Mesenchymal stem cell (in vitro differentiated cells and primary cell): ENCODE measurements at regions not wholly inside any gene's neighbourhood (a gene's known extent, or its start where the extent isn't known, plus 50 kb on each side); places are given as distances from the start of the nearest gene placed in this dataset.
A peak's percentile ranks its signal among the peaks of the same experiment; 100 is the strongest.

ENCODE experiments used
- DNase-seq: peaks from one replicate; pipeline ENCODE4 v3.0.0-alpha.2; 2013
- H2AFZ ChIP-seq: one replicate; pipeline ENCODE4 v1.6.1; 2013; ENCODE audit warnings: low read depth, mild to moderate bottlenecking, control low read depth, inconsistent platforms, low read length, moderate library complexity
- H2AK5ac ChIP-seq: 2 replicates; pipeline ENCODE4 v1.6.1; 2013; ENCODE audit warnings: low read length, moderate library complexity, mild to moderate bottlenecking, inconsistent platforms; ENCODE audit not compliant: severe bottlenecking
- H2BK120ac ChIP-seq: one replicate; pipeline ENCODE4 v1.6.1; 2013; ENCODE audit warnings: low read depth, mild to moderate bottlenecking, inconsistent platforms, low read length, moderate library complexity
- H2BK12ac ChIP-seq, 2 experiments: one replicate each; pipeline ENCODE4 v1.6.1; 2013; ENCODE audit warnings: inconsistent platforms in 2 of 2, low read length in 2 of 2, mild to moderate bottlenecking in 2 of 2, moderate library complexity in 2 of 2, control low read depth in 1 of 2
- H2BK15ac ChIP-seq: one replicate; pipeline ENCODE4 v1.6.1; 2013; ENCODE audit warnings: mild to moderate bottlenecking, low read depth, inconsistent platforms; ENCODE audit not compliant: poor library complexity, severe bottlenecking
- H2BK5ac ChIP-seq: 2 replicates; pipeline ENCODE4 v1.6.1; 2013; ENCODE audit warnings: low read depth, mild to moderate bottlenecking, low read length, control low read depth, inconsistent platforms; ENCODE audit not compliant: poor library complexity, severe bottlenecking
- H3K14ac ChIP-seq, 2 experiments: one replicate each; pipeline ENCODE4 v1.6.1; 2013; ENCODE audit warnings: inconsistent platforms in 2 of 2, low read length in 2 of 2, control low read depth in 1 of 2, mild to moderate bottlenecking in 1 of 2, moderate library complexity in 1 of 2
- H3K18ac ChIP-seq, 2 experiments: one replicate each; pipeline ENCODE4 v1.6.1; 2013; ENCODE audit warnings: inconsistent platforms in 2 of 2, low read length in 2 of 2, control low read depth in 1 of 2, low read depth in 1 of 2, mild to moderate bottlenecking in 1 of 2
- H3K23ac ChIP-seq, 2 experiments: one replicate each; pipeline ENCODE4 v1.6.1; 2013; ENCODE audit warnings: inconsistent platforms in 2 of 2, low read length in 2 of 2, mild to moderate bottlenecking in 2 of 2, moderate library complexity in 2 of 2, control low read depth in 1 of 2
- H3K27ac ChIP-seq: 2 replicates; pipeline ENCODE4 v1.5.1; 2013; ENCODE audit warnings: mild to moderate bottlenecking, moderate library complexity, low read length, control low read depth, inconsistent platforms; ENCODE audit not compliant: poor library complexity, severe bottlenecking
- H3K27me3 ChIP-seq, 2 experiments: 2 replicates each; pipeline versions ENCODE4 v1.6.1 to v1.7.0; 2013; ENCODE audit warnings: low read length in 2 of 2, mild to moderate bottlenecking in 2 of 2, moderate library complexity in 2 of 2, control low read depth in 1 of 2, inconsistent platforms in 1 of 2; ENCODE audit not compliant: control insufficient read depth in 1 of 2, insufficient read depth in 1 of 2
- H3K36me3 ChIP-seq, 2 experiments: 2 replicates each; pipeline versions ENCODE4 v1.6.1 to v1.7.0; 2013; ENCODE audit warnings: low read length in 2 of 2, control low read depth in 1 of 2, inconsistent platforms in 1 of 2, low read depth in 1 of 2, mild to moderate bottlenecking in 1 of 2; ENCODE audit not compliant: insufficient read depth in 2 of 2, control insufficient read depth in 1 of 2
- H3K4ac ChIP-seq, 2 experiments: one replicate each; pipeline ENCODE4 v1.6.1; 2013; ENCODE audit warnings: inconsistent platforms in 2 of 2, low read length in 2 of 2, mild to moderate bottlenecking in 2 of 2, moderate library complexity in 2 of 2, control low read depth in 1 of 2, low read depth in 1 of 2
- H3K4me1 ChIP-seq: 2 replicates; pipeline ENCODE4 v1.6.1; 2013; ENCODE audit warnings: low read depth, low read length, control low read depth; ENCODE audit not compliant: control insufficient read depth, insufficient read depth
- H3K4me2 ChIP-seq: 2 replicates; pipeline ENCODE4 v1.6.1; 2013; ENCODE audit warnings: low read length, mild to moderate bottlenecking, inconsistent platforms; ENCODE audit not compliant: poor library complexity, severe bottlenecking
- H3K4me3 ChIP-seq, 2 experiments: 2 replicates each; pipeline versions ENCODE4 v1.5.1 to v1.7.0; 2013; ENCODE audit warnings: low read length in 2 of 2, mild to moderate bottlenecking in 2 of 2, control low read depth in 1 of 2, low read depth in 1 of 2; ENCODE audit not compliant: insufficient read depth in 1 of 2
- H3K79me1 ChIP-seq: replicated peaks from 2 replicates; pipeline ENCODE4 v1.6.1; 2013; ENCODE audit warnings: mild to moderate bottlenecking, control low read depth, low read length, inconsistent platforms; ENCODE audit not compliant: poor library complexity, severe bottlenecking
- H3K9ac ChIP-seq: 2 replicates; pipeline ENCODE4 v1.7.0; 2013; ENCODE audit warnings: mild to moderate bottlenecking, low read length, moderate library complexity
- H3K9me3 ChIP-seq: 2 replicates; pipeline ENCODE4 v1.7.0; 2013; ENCODE audit warnings: mild to moderate bottlenecking, low read length; ENCODE audit not compliant: control insufficient read depth
- H4K8ac ChIP-seq: one replicate; pipeline ENCODE4 v1.6.1; 2013; ENCODE audit warnings: inconsistent platforms, mild to moderate bottlenecking, low read length, moderate library complexity
- H4K91ac ChIP-seq: one replicate; pipeline ENCODE4 v1.6.1; 2013; ENCODE audit warnings: mild to moderate bottlenecking, low read length, inconsistent platforms
- WGBS: methylation state at CpG from one replicate; pipeline ENCODE4 v1.1.7; 2013; ENCODE audit warnings: mixed read lengths; 5-methylcytosine and 5-hydroxymethylcytosine counted together

DNA sequence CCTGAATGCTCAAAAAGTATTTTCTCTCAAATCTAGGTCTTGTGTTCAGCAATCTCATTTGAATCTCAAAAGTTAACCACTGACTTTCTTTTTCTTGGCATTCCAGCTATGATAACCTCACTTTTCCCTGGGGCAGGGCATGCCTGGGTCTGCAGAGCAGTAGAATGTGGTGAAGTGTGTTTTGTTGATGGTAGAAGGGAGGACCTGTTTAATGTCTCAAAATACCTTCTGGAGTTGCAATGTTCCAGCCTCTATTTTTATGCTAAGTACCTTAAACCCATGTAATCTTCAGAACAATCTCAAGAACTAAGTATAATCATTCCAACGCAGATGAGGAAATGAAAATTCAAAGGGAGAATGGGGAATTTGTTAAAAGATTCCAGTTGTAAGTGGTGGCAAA, 82.1 kb upstream of the FUT8 start:
- Histone ChIP-seq H3K4ac (no peak overlapping the region), H3K27ac (no peak overlapping the region), H3K14ac (no peak overlapping the region), H3K4me1 (no peaks in the 10 kb centered on the region), H3K79me1 (no peaks in the 10 kb centered on the region), H4K8ac (no peak overlapping the region), H3K36me3 (no peaks in the 10 kb centered on the region), H3K23ac (no peak overlapping the region), H3K4me3 (no peak overlapping the region), H3K18ac (no peak overlapping the region), H2BK15ac (no peak overlapping the region), H3K27me3 (no peaks in the 10 kb centered on the region), H4K91ac (no peak overlapping the region), H3K4me2 (no peak overlapping the region), H2BK12ac (no peak overlapping the region), H2AK5ac (no peak overlapping the region), H2BK120ac (no peak overlapping the region), H3K9ac (no peak overlapping the region), H2AFZ (no peak overlapping the region), H2BK5ac (no peak overlapping the region), H3K9me3 (no peaks in the 10 kb centered on the region)
- no peak for DNase-seq
- WGBS, result 67% methylated on average over 1 of the region's 1 CpG

DNA sequence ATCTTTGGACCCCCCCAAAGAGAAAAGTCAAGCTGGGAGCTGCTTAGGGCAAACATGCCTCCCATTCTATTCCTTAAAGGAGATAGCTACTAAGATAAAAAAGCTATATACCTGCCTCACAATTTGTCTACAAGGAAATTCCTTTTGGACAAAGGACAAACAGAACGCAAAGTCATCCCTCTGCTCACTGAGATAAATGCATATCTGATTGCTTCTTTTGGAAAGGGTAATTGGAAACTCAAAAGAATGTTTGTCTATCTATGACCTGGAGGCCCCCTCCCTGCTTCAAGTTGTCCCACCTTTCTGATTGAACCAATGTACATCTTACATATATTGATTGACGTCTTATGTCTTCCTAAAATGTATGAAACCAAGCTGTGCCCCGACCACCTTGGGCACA, 80.9 kb upstream of the FUT8 start:
- Histone ChIP-seq H3K36me3 (no peaks in the 10 kb centered on the region), H2BK120ac (no peak overlapping the region), H2BK5ac (no peak overlapping the region), H4K8ac (no peak overlapping the region), H3K4ac (no peak overlapping the region), H3K18ac (no peak overlapping the region), H2AFZ (no peak overlapping the region), H3K9ac (no peak overlapping the region), H2BK12ac (no peak overlapping the region), H3K79me1 (no peaks in the 10 kb centered on the region), H2AK5ac (no peak overlapping the region), H3K27ac (no peak overlapping the region), H3K14ac (no peak overlapping the region), H3K4me1 (no peaks in the 10 kb centered on the region), H2BK15ac (no peak overlapping the region), H3K4me3 (no peak overlapping the region), H3K23ac (no peak overlapping the region), H3K9me3 (no peaks in the 10 kb centered on the region), H3K4me2 (no peak overlapping the region), H4K91ac (no peak overlapping the region), H3K27me3 (no peaks in the 10 kb centered on the region)
- DNase-seq, result no peak
- 94% methylated on average over 3 of the region's 3 CpGs for WGBS

- no peak overlapping the region for H4K91ac ChIP-seq
- H2AFZ ChIP-seq, result no peak overlapping the region
- H2BK12ac ChIP-seq, result no peak overlapping the region
- H2BK120ac ChIP-seq, result no peak overlapping the region
- no peak overlapping the region for H3K27ac ChIP-seq
- no peak overlapping the region for H2AK5ac ChIP-seq
- H3K4me2 ChIP-seq, result no peak overlapping the region
- no peaks in the 10 kb centered on the region for H3K79me1 ChIP-seq
- H3K4me1 ChIP-seq, result no peaks in the 10 kb centered on the region
- H3K27me3 ChIP-seq, result no peaks in the 10 kb centered on the region
- no peak overlapping the region for H3K23ac ChIP-seq
- DNase-seq, result no peak
- H2BK5ac ChIP-seq, result no peak overlapping the region
- no peak overlapping the region for H3K9ac ChIP-seq
- no peaks in the 10 kb centered on the region for H3K36me3 ChIP-seq
- 99% methylated on average over 2 of the region's 2 CpGs for WGBS
- no peak overlapping the region for H3K18ac ChIP-seq
- peak overlapping the region in 1 of 2 experiments; percentile 30 for H3K4ac ChIP-seq
- no peak overlapping the region for H2BK15ac ChIP-seq
- no peak overlapping the region for H3K4me3 ChIP-seq
- no peak overlapping the region for H4K8ac ChIP-seq
- H3K14ac ChIP-seq, result no peak overlapping the region
- no peaks in the 10 kb centered on the region for H3K9me3 ChIP-seq
Measured at GRCh38 chr14:65332141-65332871, 80.2 kb upstream of the FUT8 start.

DNA sequence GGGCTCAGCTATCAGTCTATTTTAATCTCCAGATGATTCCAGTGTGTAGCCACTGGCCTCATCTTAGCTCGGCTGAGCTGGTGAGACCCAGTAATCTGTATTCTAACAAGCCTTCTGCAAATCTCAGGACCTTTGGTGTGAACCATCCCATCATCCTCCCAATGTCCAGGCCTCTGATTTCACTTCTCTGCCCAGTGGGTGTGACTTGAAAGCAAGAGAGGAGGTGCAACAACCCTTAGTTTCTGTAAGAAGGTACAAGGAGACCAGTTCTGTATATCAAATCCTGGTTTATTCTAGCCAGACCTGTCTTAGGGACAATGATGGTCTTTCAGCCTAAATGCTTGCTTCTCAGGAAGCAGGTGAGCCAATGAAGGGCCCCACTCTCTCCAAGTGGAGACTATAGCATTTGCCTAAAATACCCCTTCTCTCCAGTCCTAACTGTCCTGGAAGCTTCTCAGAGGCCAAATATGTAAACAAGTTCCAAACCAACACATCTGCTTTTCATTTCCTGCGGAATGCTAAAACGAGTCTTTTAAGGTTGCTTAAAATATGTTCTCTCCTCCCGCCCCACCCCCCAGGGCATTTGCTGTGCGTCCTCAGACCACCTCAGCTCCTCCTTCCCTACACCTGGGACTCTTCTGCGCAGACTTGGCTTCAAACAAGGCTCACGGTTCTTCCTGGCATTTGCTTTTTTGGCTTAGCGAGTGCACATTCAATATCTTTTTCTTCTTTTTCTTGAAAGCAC, 78.4 kb upstream of the FUT8 start:
- H2AFZ ChIP-seq, result no peak overlapping the region
- 14% methylated on average over 8 of the region's 8 CpGs for WGBS
- no peak overlapping the region for H2BK5ac ChIP-seq

More for the DNA sequence above, 78.4 kb upstream of the FUT8 start:
- H3K27ac ChIP-seq, result no peak overlapping the region
- peak overlapping the region in 1 of 2 experiments; percentile 6 for H3K4me3 ChIP-seq
- no peaks in the 10 kb centered on the region for H3K27me3 ChIP-seq
- peak overlapping the region; percentile 96 for H2BK120ac ChIP-seq
- H2AK5ac ChIP-seq, result no peak overlapping the region
- H3K9me3 ChIP-seq, result no peaks in the 10 kb centered on the region
- H4K8ac ChIP-seq, result peak overlapping the region; percentile 82
- peak overlapping the region; percentile 66 to 71 for H3K18ac ChIP-seq
- H3K14ac ChIP-seq, result no peak overlapping the region
- peak overlapping the region; percentile 5 to 78 for H3K4ac ChIP-seq
- no peaks in the 10 kb centered on the region for H3K36me3 ChIP-seq
- peak overlapping the region; percentile 9 for H4K91ac ChIP-seq
- H2BK15ac ChIP-seq, result no peak overlapping the region
- H2BK12ac ChIP-seq, result peak overlapping the region; percentile 87 to 92
- H3K9ac ChIP-seq, result peak overlapping the region; percentile 34
- H3K79me1 ChIP-seq, result no peaks in the 10 kb centered on the region
- no peaks in the 10 kb centered on the region for H3K4me1 ChIP-seq
- peak; percentile 65 for DNase-seq
- no peak overlapping the region for H3K23ac ChIP-seq
- no peak overlapping the region for H3K4me2 ChIP-seq
